ENCODE measurements at regions not wholly inside any gene's neighbourhood (a gene's known extent, or its start where the extent isn't known, plus 50 kb on each side); places are given as distances from the start of the nearest gene placed in this dataset.

DNA sequence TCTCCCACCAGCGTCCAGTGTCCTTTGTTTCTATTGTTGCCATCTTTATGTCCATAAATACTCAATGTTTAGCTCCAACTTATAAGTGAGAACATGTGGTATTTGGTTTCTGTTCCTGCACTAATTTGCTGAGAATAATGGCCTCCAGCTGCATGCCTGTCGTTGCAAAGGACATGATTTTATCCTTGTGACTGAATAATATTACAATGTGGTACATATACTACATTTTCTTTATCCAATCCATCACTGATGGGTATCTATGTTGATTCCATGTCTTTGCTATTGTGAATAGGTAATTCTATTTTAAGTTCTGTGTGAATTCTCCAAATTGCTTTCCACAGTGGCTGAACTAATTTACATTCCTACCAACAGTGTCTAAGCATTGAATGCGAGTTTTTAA, 578.6 kb upstream of the CA10 start:
- DNase-seq (no peak), ATAC-seq (replicated peaks) (no peak)
- H3K9me3 Mint-ChIP-seq = peaks cover 0 to 7% of the 10 kb centered on the region in 2 donors
- no peaks in the 10 kb centered on the region for H3K27me3 Mint-ChIP-seq
- H3K36me3 Mint-ChIP-seq = no peaks in the 10 kb centered on the region
- no peak overlapping the region for H3K4me3 Mint-ChIP-seq
- no peaks in the 10 kb centered on the region for H3K4me1 Mint-ChIP-seq
- no peak overlapping the region for H3K27ac Mint-ChIP-seq

GRCh38 chr17:52732841-52733240, 574.3 kb upstream of the CA10 start:
- Mint-ChIP-seq H3K27me3 (no peaks in the 10 kb centered on the region), H3K36me3 (no peaks in the 10 kb centered on the region), H3K27ac (no peak overlapping the region), H3K9me3 (peaks cover 0 to 2% of the 10 kb centered on the region in 2 donors), H3K4me3 (no peak overlapping the region), H3K4me1 (no peaks in the 10 kb centered on the region)
- DNase-seq (no peak), ATAC-seq (replicated peaks) (no peak)

- H3K4me3 Mint-ChIP-seq = no peak overlapping the region
- H3K27me3 Mint-ChIP-seq = no peaks in the 10 kb centered on the region
- H3K36me3 Mint-ChIP-seq = no peaks in the 10 kb centered on the region
- H3K4me1 Mint-ChIP-seq = no peaks in the 10 kb centered on the region
- DNase-seq (no peak), ATAC-seq (replicated peaks) (no peak)
- peaks cover 0 to 2% of the 10 kb centered on the region in 2 donors for H3K9me3 Mint-ChIP-seq
- H3K27ac Mint-ChIP-seq = no peak overlapping the region
These were observed 566.1 kb upstream of the CA10 start for GRCh38 chr17:52724578-52724977.

DNA sequence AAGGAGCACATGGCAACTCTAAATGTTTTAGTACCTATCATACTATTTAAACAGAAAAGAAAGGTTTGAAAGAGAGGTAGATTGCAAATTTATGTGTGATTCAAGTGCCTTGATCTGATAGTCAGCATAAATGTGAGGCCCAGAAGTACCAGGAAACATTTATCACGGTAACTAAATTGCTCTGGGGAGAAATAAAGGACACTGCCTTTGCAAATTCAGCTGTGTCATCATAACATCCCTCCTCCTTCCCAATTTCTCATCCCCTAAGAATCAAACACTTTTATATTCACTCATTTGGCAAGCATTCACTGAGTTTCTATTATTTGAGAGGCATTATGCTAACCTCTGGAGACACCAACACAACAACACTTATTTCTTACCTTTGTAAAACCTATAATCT, 563.4 kb upstream of the CA10 start:
- peaks cover 0 to 2% of the 10 kb centered on the region in 2 donors for H3K9me3 Mint-ChIP-seq
- H3K27me3 Mint-ChIP-seq = no peaks in the 10 kb centered on the region
- no peaks in the 10 kb centered on the region for H3K36me3 Mint-ChIP-seq
- ATAC-seq (replicated peaks) = no peak
- H3K4me3 Mint-ChIP-seq = no peak overlapping the region
- H3K27ac Mint-ChIP-seq = no peak overlapping the region
- no peaks in the 10 kb centered on the region for H3K4me1 Mint-ChIP-seq
- no peak for DNase-seq

DNA sequence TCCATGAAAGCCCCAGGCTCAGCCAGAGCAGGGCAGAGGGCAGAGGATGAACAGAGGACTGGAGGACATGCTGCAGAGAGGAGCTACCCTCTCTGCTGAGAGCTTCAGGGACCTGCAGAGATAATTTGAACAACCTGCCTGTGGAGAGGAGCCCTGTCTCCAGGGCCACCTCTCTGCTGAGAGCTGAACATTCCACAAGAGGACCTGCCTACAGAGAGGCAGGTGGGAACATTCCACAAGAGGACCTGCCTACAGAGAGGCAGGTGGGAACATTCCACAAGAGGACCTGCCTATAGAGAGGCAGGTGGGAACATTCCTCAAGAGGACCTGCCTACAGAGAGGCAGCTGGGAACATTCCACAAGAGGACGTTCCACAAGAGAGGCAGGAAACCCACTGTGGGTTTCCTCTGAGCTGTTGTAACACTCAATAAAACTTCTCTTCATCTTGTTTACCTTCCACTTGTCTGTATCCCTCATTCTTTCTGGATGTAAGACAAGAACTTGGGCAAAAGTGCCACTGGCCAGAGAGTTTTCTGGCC, 551.9 kb upstream of the CA10 start:
- H3K4me1 Mint-ChIP-seq = no peaks in the 10 kb centered on the region
- DNase-seq (no peak), ATAC-seq (replicated peaks) (no peak)
- H3K4me3 Mint-ChIP-seq = no peak overlapping the region
- no peak overlapping the region for H3K27ac Mint-ChIP-seq
- no peaks in the 10 kb centered on the region for H3K36me3 Mint-ChIP-seq
- H3K27me3 Mint-ChIP-seq = no peaks in the 10 kb centered on the region
- peaks cover 0 to 3% of the 10 kb centered on the region in 2 donors for H3K9me3 Mint-ChIP-seq

- DNase-seq (no peak), ATAC-seq (replicated peaks) (no peak)
- Mint-ChIP-seq H3K4me3 (no peak overlapping the region), H3K4me1 (no peaks in the 10 kb centered on the region), H3K36me3 (no peaks in the 10 kb centered on the region), H3K27ac (no peak overlapping the region), H3K27me3 (no peaks in the 10 kb centered on the region), H3K9me3 (peaks cover 0 to 3% of the 10 kb centered on the region in 2 donors)
These were observed 551.2 kb upstream of the CA10 start for GRCh38 chr17:52709724-52710123.

DNA sequence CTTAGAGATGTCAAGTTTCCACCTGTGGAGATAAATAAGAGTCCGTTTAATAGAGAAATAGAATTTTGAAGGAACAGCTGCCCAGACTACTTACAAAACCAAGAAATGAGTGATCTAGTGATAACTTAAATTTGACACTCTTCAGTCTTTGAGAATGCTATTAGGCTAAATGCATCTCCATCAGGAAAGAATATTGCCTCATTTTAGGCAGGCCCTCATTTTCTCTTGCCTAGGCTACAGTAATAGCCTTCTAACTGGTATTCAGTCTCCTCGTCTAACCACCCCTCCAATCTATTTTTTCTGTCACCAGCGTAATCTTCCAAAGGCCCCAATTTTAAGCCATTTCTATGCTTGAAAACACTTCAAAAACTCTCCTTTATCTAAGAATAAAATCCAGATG, 537.8 kb upstream of the CA10 start:
- no peak for ATAC-seq (replicated peaks)
- Mint-ChIP-seq H3K9me3 (peaks cover 0 to 6% of the 10 kb centered on the region in 2 donors), H3K27me3 (no peaks in the 10 kb centered on the region), H3K4me1 (no peaks in the 10 kb centered on the region), H3K27ac (no peak overlapping the region), H3K36me3 (no peaks in the 10 kb centered on the region), H3K4me3 (no peak overlapping the region)
- DNase-seq = no peak

DNA sequence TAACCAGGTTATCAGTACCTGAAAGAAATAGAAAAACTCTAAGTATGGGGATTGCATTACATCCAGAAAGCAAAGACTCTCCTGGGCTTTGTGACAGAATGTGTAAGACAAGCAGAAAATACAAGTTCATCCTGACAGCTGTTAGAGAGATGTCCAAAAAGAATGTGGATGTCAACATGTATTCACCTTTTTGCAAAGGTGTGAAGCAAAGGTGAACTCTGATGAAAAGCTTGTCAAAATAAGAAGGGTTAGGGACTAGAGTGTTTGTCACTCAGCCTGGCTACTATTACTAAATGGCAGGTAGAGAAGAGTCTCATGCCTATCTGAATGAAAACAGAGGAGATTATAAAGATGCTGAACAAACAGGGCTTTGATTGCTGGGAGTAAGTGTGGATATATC, 527.6 kb upstream of the CA10 start:
- H3K9me3 Mint-ChIP-seq = peaks cover 3% of the 10 kb centered on the region in 2 donors
- H3K4me1 Mint-ChIP-seq = no peaks in the 10 kb centered on the region
- no peaks in the 10 kb centered on the region for H3K36me3 Mint-ChIP-seq
- no peak for ATAC-seq (replicated peaks)
- H3K27ac Mint-ChIP-seq = no peak overlapping the region
- no peak overlapping the region for H3K4me3 Mint-ChIP-seq
- H3K27me3 Mint-ChIP-seq = no peaks in the 10 kb centered on the region
- DNase-seq = no peak

GRCh38 chr17:52681480-52681879, 523.0 kb upstream of the CA10 start:
- H3K36me3 Mint-ChIP-seq = peaks cover 0 to 3% of the 10 kb centered on the region in 2 donors
- DNase-seq (no peak), ATAC-seq (replicated peaks) (no peak)
- no peaks in the 10 kb centered on the region for H3K4me1 Mint-ChIP-seq
- no peaks in the 10 kb centered on the region for H3K27me3 Mint-ChIP-seq
- H3K4me3 Mint-ChIP-seq = no peak overlapping the region
- peaks cover 12 to 20% of the 10 kb centered on the region in 2 donors for H3K9me3 Mint-ChIP-seq
- no peak overlapping the region for H3K27ac Mint-ChIP-seq

GRCh38 chr17:52678211-52678610, 519.7 kb upstream of the CA10 start:
- no peaks in the 10 kb centered on the region for H3K4me1 Mint-ChIP-seq
- peaks cover 12 to 20% of the 10 kb centered on the region in 2 donors for H3K9me3 Mint-ChIP-seq
- H3K27ac Mint-ChIP-seq = no peak overlapping the region
- H3K4me3 Mint-ChIP-seq = no peak overlapping the region
- DNase-seq = no peak
- ATAC-seq (replicated peaks) = no peak
- H3K27me3 Mint-ChIP-seq = no peaks in the 10 kb centered on the region
- H3K36me3 Mint-ChIP-seq = peaks cover 0 to 3% of the 10 kb centered on the region in 2 donors

- Mint-ChIP-seq H3K27ac (no peak overlapping the region), H3K36me3 (peaks cover 0 to 3% of the 10 kb centered on the region in 2 donors)
These were observed 516.2 kb upstream of the CA10 start for GRCh38 chr17:52674686-52675085.

GRCh38 chr17:52673791-52674190, 515.3 kb upstream of the CA10 start:
- DNase-seq (no peak), ATAC-seq (replicated peaks) (no peak)
- H3K4me1 Mint-ChIP-seq = no peaks in the 10 kb centered on the region
- no peak overlapping the region for H3K4me3 Mint-ChIP-seq
- no peaks in the 10 kb centered on the region for H3K27me3 Mint-ChIP-seq
- no peaks in the 10 kb centered on the region for H3K36me3 Mint-ChIP-seq
- peaks cover 5 to 6% of the 10 kb centered on the region in 2 donors for H3K9me3 Mint-ChIP-seq
- no peak overlapping the region for H3K27ac Mint-ChIP-seq

More at GRCh38 chr17:52674686-52675085, 516.2 kb upstream of the CA10 start:
- no peak for ATAC-seq (replicated peaks)
- Mint-ChIP-seq H3K4me3 (no peak overlapping the region), H3K9me3 (peaks cover 5 to 13% of the 10 kb centered on the region in 2 donors), H3K4me1 (no peaks in the 10 kb centered on the region), H3K27me3 (no peaks in the 10 kb centered on the region)
- no peak for DNase-seq

- Mint-ChIP-seq H3K4me3 (no peak overlapping the region), H3K27ac (no peak overlapping the region), H3K36me3 (no peaks in the 10 kb centered on the region), H3K9me3 (peaks cover 0 to 4% of the 10 kb centered on the region in 2 donors), H3K27me3 (no peaks in the 10 kb centered on the region), H3K4me1 (no peaks in the 10 kb centered on the region)
- DNase-seq = no peak
- ATAC-seq (replicated peaks) = no peak
These were observed 507.8 kb upstream of the CA10 start for GRCh38 chr17:52666264-52666663.

GRCh38 chr17:52660692-52661091, 502.2 kb upstream of the CA10 start:
- peaks cover 0 to 4% of the 10 kb centered on the region in 2 donors for H3K9me3 Mint-ChIP-seq
- H3K27me3 Mint-ChIP-seq = no peaks in the 10 kb centered on the region
- ATAC-seq (replicated peaks) (no peak), DNase-seq (no peak)
- no peak overlapping the region for H3K27ac Mint-ChIP-seq
- H3K36me3 Mint-ChIP-seq = no peaks in the 10 kb centered on the region
- H3K4me1 Mint-ChIP-seq = no peaks in the 10 kb centered on the region
- H3K4me3 Mint-ChIP-seq = no peak overlapping the region

DNA sequence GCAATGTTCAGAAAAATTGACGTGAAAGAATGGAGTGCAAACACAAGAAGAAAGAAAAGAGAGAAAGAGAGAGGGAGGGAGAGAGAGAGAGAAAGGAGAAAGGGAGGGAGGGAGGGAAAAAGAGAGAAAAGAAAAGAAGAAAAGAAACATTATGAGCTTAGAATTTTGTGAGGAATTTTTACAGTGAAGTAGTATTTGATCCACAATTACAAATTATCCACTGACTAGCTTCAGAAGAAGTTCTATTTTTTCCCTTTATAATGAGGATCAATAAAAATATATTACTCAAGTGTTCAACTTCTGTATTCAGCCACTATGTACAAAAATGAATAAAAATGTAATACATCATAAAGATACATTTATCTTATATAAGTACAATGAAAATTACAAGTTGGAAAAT, 494.5 kb upstream of the CA10 start:
- no peak for DNase-seq
- no peaks in the 10 kb centered on the region for H3K36me3 Mint-ChIP-seq
- H3K9me3 Mint-ChIP-seq = peaks cover 4 to 9% of the 10 kb centered on the region in 2 donors
- H3K27ac Mint-ChIP-seq = no peak overlapping the region
- H3K4me1 Mint-ChIP-seq = no peaks in the 10 kb centered on the region
- H3K4me3 Mint-ChIP-seq = no peak overlapping the region
- no peaks in the 10 kb centered on the region for H3K27me3 Mint-ChIP-seq
- ATAC-seq (replicated peaks) = no peak

GRCh38 chr17:52648995-52649394, 490.5 kb upstream of the CA10 start:
- no peaks in the 10 kb centered on the region for H3K27me3 Mint-ChIP-seq
- DNase-seq = no peak
- no peak for ATAC-seq (replicated peaks)

More at GRCh38 chr17:52648995-52649394, 490.5 kb upstream of the CA10 start:
- Mint-ChIP-seq H3K9me3 (peaks cover 4 to 5% of the 10 kb centered on the region in 2 donors), H3K27ac (no peak overlapping the region), H3K36me3 (no peaks in the 10 kb centered on the region), H3K4me3 (no peak overlapping the region), H3K4me1 (no peaks in the 10 kb centered on the region)
